ENCODE measurements at regions not wholly inside any gene's neighbourhood (a gene's known extent, or its start where the extent isn't known, plus 50 kb on each side); places are given as distances from the start of the nearest gene placed in this dataset.

DNA sequence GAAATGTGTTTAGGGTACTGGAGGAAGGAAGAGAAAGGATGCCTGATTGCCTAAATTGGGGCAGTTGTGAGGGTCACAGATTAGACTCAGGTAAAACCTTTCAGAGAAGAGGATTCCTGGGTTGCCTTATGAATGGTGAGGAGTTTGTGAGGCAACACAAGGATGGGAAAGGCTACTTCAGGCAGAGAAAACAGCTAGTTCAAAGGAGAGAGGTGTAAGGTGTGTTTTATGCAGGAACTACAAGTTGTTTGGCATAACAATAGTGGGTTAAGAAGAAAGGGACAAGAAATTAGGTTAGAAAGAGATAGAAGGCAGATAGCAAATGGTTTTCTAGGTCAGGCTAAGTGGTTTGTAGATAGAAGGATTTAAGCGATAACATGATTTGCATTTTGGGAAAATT, 75.1 kb upstream of the PGRMC2 start:
- Histone ChIP-seq H2AFZ (ENCODE audit: low read length) (no peak overlapping the region), H3K27ac (ENCODE audit: low read depth, low read length, poor library complexity, severe bottlenecking) (no peak overlapping the region), H4K20me1 (ENCODE audit: insufficient read depth, low read length) (no peaks in the 10 kb centered on the region), H3K9me3 (ENCODE audit: low read length) (no peaks in the 10 kb centered on the region), H3K9me2 (ENCODE audit: insufficient read depth, low read length) (no peaks in the 10 kb centered on the region), H3K79me2 (ENCODE audit: insufficient read depth, low read depth, low read length) (no peaks in the 10 kb centered on the region), H3K4me1 (ENCODE audit: insufficient read depth, low read length, poor library complexity, severe bottlenecking) (no peaks in the 10 kb centered on the region), H3K36me3 (ENCODE audit: insufficient read depth, low read length) (no peaks in the 10 kb centered on the region), H3K4me2 (ENCODE audit: low read length) (no peak overlapping the region), H3K4me3 (ENCODE audit: low read depth, low read length, poor library complexity, severe bottlenecking) (no peak overlapping the region)
- no peak for DNase-seq (ENCODE audit: low spot score)
- POLR2A ChIA-PET: interaction anchor here (0.8 kb wide), 1 partner anchor 1262 kb away, joined by 3 read pairs; no protein-coding TSS in a partner anchor
- CTCF ChIA-PET (ENCODE audit: unreplicated experiment): no interaction called here
- intact Hi-C loops (cut with micrococcal nuclease; ENCODE audit: unreplicated experiment): no loop called here
- no TSS peak for BruUV-seq (replicated peaks)
- TF ChIP-seq EZH2phosphoT487 (IDR thresholded peaks at IDR 0.05; ENCODE audit: borderline replicate concordance, low read depth, low read length): no peak
- TF ChIP-seq, protein P1, sequence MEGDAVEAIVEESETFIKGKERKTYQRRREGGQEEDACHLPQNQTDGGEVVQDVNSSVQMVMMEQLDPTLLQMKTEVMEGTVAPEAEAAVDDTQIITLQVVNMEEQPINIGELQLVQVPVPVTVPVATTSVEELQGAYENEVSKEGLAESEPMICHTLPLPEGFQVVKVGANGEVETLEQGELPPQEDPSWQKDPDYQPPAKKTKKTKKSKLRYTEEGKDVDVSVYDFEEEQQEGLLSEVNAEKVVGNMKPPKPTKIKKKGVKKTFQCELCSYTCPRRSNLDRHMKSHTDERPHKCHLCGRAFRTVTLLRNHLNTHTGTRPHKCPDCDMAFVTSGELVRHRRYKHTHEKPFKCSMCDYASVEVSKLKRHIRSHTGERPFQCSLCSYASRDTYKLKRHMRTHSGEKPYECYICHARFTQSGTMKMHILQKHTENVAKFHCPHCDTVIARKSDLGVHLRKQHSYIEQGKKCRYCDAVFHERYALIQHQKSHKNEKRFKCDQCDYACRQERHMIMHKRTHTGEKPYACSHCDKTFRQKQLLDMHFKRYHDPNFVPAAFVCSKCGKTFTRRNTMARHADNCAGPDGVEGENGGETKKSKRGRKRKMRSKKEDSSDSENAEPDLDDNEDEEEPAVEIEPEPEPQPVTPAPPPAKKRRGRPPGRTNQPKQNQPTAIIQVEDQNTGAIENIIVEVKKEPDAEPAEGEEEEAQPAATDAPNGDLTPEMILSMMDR (conservative IDR thresholded peaks at IDR 0.05; ENCODE audit: low read length): no peak

DNA sequence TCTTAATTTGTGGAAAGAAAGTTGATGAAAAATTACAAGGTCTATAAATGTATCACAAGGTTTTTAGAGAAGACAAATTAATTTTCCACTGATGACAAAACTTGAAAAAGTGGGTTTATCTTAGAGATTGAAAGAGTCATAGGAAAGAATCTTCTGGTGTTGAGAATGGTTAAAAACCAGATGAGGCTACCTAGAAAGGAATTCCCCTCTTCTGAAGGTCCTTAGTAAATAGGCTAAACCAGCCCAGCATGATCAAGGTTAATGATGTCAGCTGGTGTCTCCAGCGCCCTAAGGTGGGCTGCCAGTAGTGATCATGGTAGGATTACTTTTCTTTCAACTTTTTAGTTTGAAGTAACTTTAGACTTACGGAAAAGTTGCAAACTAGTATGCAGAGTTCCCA, 71.8 kb upstream of the PGRMC2 start:
- Histone ChIP-seq H3K27ac (ENCODE audit: low read depth, low read length, poor library complexity, severe bottlenecking) (no peak overlapping the region), H2AFZ (ENCODE audit: low read length) (no peak overlapping the region), H4K20me1 (ENCODE audit: insufficient read depth, low read length) (no peaks in the 10 kb centered on the region), H3K4me2 (ENCODE audit: low read length) (no peak overlapping the region), H3K79me2 (ENCODE audit: insufficient read depth, low read depth, low read length) (no peaks in the 10 kb centered on the region), H3K4me1 (ENCODE audit: insufficient read depth, low read length, poor library complexity, severe bottlenecking) (no peaks in the 10 kb centered on the region), H3K9me2 (ENCODE audit: insufficient read depth, low read length) (no peaks in the 10 kb centered on the region), H3K4me3 (ENCODE audit: low read depth, low read length, poor library complexity, severe bottlenecking) (no peak overlapping the region), H3K36me3 (ENCODE audit: insufficient read depth, low read length) (no peaks in the 10 kb centered on the region), H3K9me3 (ENCODE audit: low read length) (no peaks in the 10 kb centered on the region)
- TF ChIP-seq, protein P1 (conservative IDR thresholded peaks at IDR 0.05; ENCODE audit: low read length): no peak
- no peak for TF ChIP-seq EZH2phosphoT487 (IDR thresholded peaks at IDR 0.05; ENCODE audit: borderline replicate concordance, low read depth, low read length)
- ChIA-PET POLR2A (interaction anchor here (0.6 kb wide), 1 partner anchor 1053 kb away, joined by 3 read pairs; no protein-coding TSS in a partner anchor), CTCF (ENCODE audit: unreplicated experiment) (no interaction called here)
- no peak for DNase-seq (ENCODE audit: low spot score)
- BruUV-seq (replicated peaks): no TSS peak
- intact Hi-C loops (cut with micrococcal nuclease; ENCODE audit: unreplicated experiment): no loop called here

DNA sequence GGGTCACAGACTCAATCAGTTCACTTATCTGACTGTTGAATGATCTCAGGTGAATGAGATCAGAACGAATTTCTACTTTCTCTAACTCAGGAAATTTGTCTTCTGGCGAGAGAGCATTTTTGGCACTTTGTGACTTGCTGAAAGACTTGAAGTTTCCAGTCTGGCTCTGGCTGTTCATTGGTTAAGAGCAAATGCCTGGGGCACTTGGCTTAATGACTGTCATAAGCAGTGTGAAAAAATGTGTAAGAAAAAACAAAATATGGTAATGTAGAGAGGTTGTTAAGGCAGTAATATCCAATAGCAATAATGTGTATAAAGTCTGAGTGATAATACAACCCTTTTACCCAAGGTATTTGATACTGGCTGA, 71.3 kb upstream of the PGRMC2 start:
- BruUV-seq (replicated peaks): no TSS peak
- CTCF ChIA-PET (ENCODE audit: unreplicated experiment): no interaction called here
- intact Hi-C loops (cut with micrococcal nuclease; ENCODE audit: unreplicated experiment): no loop called here

More for the DNA sequence above, 71.3 kb upstream of the PGRMC2 start:
- Histone ChIP-seq H3K4me3 (ENCODE audit: low read depth, low read length, poor library complexity, severe bottlenecking) (no peak overlapping the region), H3K4me1 (ENCODE audit: insufficient read depth, low read length, poor library complexity, severe bottlenecking) (no peaks in the 10 kb centered on the region), H2AFZ (ENCODE audit: low read length) (no peak overlapping the region), H4K20me1 (ENCODE audit: insufficient read depth, low read length) (no peaks in the 10 kb centered on the region), H3K4me2 (ENCODE audit: low read length) (no peak overlapping the region), H3K9me3 (ENCODE audit: low read length) (no peaks in the 10 kb centered on the region), H3K9me2 (ENCODE audit: insufficient read depth, low read length) (no peaks in the 10 kb centered on the region), H3K79me2 (ENCODE audit: insufficient read depth, low read depth, low read length) (no peaks in the 10 kb centered on the region), H3K27ac (ENCODE audit: low read depth, low read length, poor library complexity, severe bottlenecking) (no peak overlapping the region), H3K36me3 (ENCODE audit: insufficient read depth, low read length) (no peaks in the 10 kb centered on the region)
- POLR2A ChIA-PET: interaction anchor here (0.6 kb wide), 2 partner anchors 548 to 1054 kb away, joined by 3 read pairs; no protein-coding TSS in a partner anchor
- TF ChIP-seq EZH2phosphoT487 (IDR thresholded peaks at IDR 0.05; ENCODE audit: borderline replicate concordance, low read depth, low read length): no peak
- TF ChIP-seq, protein P1 (conservative IDR thresholded peaks at IDR 0.05; ENCODE audit: low read length): no peak
- DNase-seq (ENCODE audit: low spot score): no peak
